Ishikawa (cell line): ENCODE measurements at regions not wholly inside any gene's neighbourhood (a gene's known extent, or its start where the extent isn't known, plus 50 kb on each side); places are given as distances from the start of the nearest gene placed in this dataset.

Experiments
- CEBPB ChIP-seq: IDR thresholded peaks from 2 replicates; pipeline ENCODE4 v1.6.1; 2012
- CREB1 ChIP-seq: IDR thresholded peaks from 2 replicates; pipeline ENCODE4 v1.6.1; 2012; ENCODE audit warnings: low read depth
- EGR1 ChIP-seq: IDR thresholded peaks from 2 replicates; pipeline ENCODE4 v1.6.1; 2012
- EP300 ChIP-seq: IDR thresholded peaks from 2 replicates; pipeline ENCODE4 v1.6.1; 2012; ENCODE audit warnings: borderline replicate concordance
- FOXM1 ChIP-seq: IDR thresholded peaks from 2 replicates; pipeline ENCODE4 v1.6.1; 2012; ENCODE audit warnings: low read depth, borderline replicate concordance
- MAX ChIP-seq: IDR thresholded peaks from 2 replicates; pipeline ENCODE4 v1.6.1; 2012
- NFIC ChIP-seq: IDR thresholded peaks from 2 replicates; pipeline ENCODE4 v1.6.1; 2012
- RAD21 ChIP-seq: IDR thresholded peaks from 2 replicates; pipeline ENCODE4 v1.6.1; 2012; ENCODE audit warnings: low read depth
- REST ChIP-seq: IDR thresholded peaks from 2 replicates; pipeline ENCODE4 v1.6.1; 2012; ENCODE audit warnings: low read depth, mild to moderate bottlenecking
- TAF1 ChIP-seq: IDR thresholded peaks from 2 replicates; pipeline ENCODE4 v1.6.1; 2012; ENCODE audit warnings: low read depth, mild to moderate bottlenecking
- TCF12 ChIP-seq: IDR thresholded peaks from 2 replicates; pipeline ENCODE4 v1.6.1; 2012; ENCODE audit warnings: low read depth
- TEAD4 ChIP-seq: IDR thresholded peaks from 2 replicates; pipeline ENCODE4 v1.6.1; 2012
- USF1 ChIP-seq: IDR thresholded peaks from 2 replicates; pipeline ENCODE4 v1.6.1; 2012
- YY1 ChIP-seq: IDR thresholded peaks from 2 replicates; pipeline ENCODE4 v1.6.1; 2012; ENCODE audit warnings: low read depth
- ZBTB7A ChIP-seq: IDR thresholded peaks from 2 replicates; pipeline ENCODE4 v1.6.1; 2012; ENCODE audit warnings: low read depth

- no peak for TF ChIP-seq TEAD4
- no peak for TF ChIP-seq EP300
- TF ChIP-seq EGR1, result no peak
- no peak for TF ChIP-seq MAX
- no peak for TF ChIP-seq YY1
- no peak for TF ChIP-seq USF1
- no peak for TF ChIP-seq RAD21
- no peak for TF ChIP-seq FOXM1
- no peak for TF ChIP-seq CEBPB
- TF ChIP-seq TAF1, result no peak
- no peak for TF ChIP-seq TCF12
- no peak for TF ChIP-seq REST
- TF ChIP-seq CREB1, result no peak
- TF ChIP-seq NFIC, result no peak
- no peak for TF ChIP-seq ZBTB7A
Measured at GRCh38 chr1:99503276-99503747, 142.6 kb upstream of the PALMD start.

- TF ChIP-seq RAD21, result no peak
- no peak for TF ChIP-seq TCF12
- no peak for TF ChIP-seq EP300
- TF ChIP-seq USF1, result no peak
- TF ChIP-seq EGR1, result no peak
- no peak for TF ChIP-seq TEAD4
- TF ChIP-seq CEBPB, result no peak
- TF ChIP-seq ZBTB7A, result no peak
Measured at GRCh38 chr1:99504287-99504686, 141.6 kb upstream of the PALMD start.

GRCh38 chr1:99506631-99507030 lies 139.3 kb upstream of the PALMD start:
- TF ChIP-seq ZBTB7A (no peak), RAD21 (no peak), YY1 (no peak), TCF12 (no peak), REST (no peak), NFIC (no peak), CREB1 (no peak), MAX (no peak), USF1 (no peak), CEBPB (no peak), TEAD4 (no peak), FOXM1 (no peak), TAF1 (no peak), EP300 (no peak), EGR1 (no peak)

- TF ChIP-seq TEAD4 (no peak), YY1 (no peak), NFIC (no peak), FOXM1 (no peak)
Measured at GRCh38 chr1:99507906-99508732, 137.8 kb upstream of the PALMD start.

- TF ChIP-seq CREB1 (no peak), ZBTB7A (no peak), TEAD4 (no peak), EP300 (no peak), RAD21 (no peak)
Measured at GRCh38 chr1:99516141-99516540, 129.8 kb upstream of the PALMD start.

- no peak for TF ChIP-seq ZBTB7A
- no peak for TF ChIP-seq TEAD4
- no peak for TF ChIP-seq RAD21
- no peak for TF ChIP-seq CREB1
Measured at GRCh38 chr1:99520121-99520520, 125.8 kb upstream of the PALMD start.
